Neural cell (in vitro differentiated cells): ENCODE measurements at regions not wholly inside any gene's neighbourhood (a gene's known extent, or its start where the extent isn't known, plus 50 kb on each side); places are given as distances from the start of the nearest gene placed in this dataset.

Experiments used
- H2AFZ ChIP-seq: fragments of 200-600, 300-800 bp; sonication (generic), shearing (Covaris generic); 2 replicates; pipeline ENCODE4 v1.6.0; 2014; ENCODE audit warnings: low read depth, mild to moderate bottlenecking, antibody characterized with exemption, low read length, moderate library complexity
- H3F3A ChIP-seq: fragments of 200-600 bp; shearing (Covaris generic); 2 replicates; pipeline ENCODE4 v1.6.1; 2016; ENCODE audit warnings: mild to moderate bottlenecking, moderate library complexity, mixed read lengths, antibody characterized with exemption, low read length; ENCODE audit not compliant: insufficient read depth, poor library complexity, severe bottlenecking
- H3K27ac ChIP-seq: fragments of 200-600, 300-800 bp; sonication (generic), shearing (Covaris generic); 2 replicates; pipeline ENCODE4 v1.5.1; 2014; ENCODE audit warnings: mild to moderate bottlenecking, low read length, moderate library complexity
- H3K27me3 ChIP-seq: fragments of 300-800, 200-600 bp; sonication (generic), shearing (Covaris generic); 2 replicates; pipeline ENCODE4 v1.6.0; 2014; ENCODE audit warnings: mild to moderate bottlenecking, low read depth, low read length, moderate library complexity; ENCODE audit not compliant: insufficient read depth
- H3K36me3 ChIP-seq: fragments of 300-800, 200-600 bp; sonication (generic), shearing (Covaris generic); 2 replicates; pipeline ENCODE4 v1.5.1; 2014; ENCODE audit warnings: mild to moderate bottlenecking, antibody characterized with exemption, low read length, moderate library complexity; ENCODE audit not compliant: insufficient read depth
- H3K4me2 ChIP-seq: fragments of 300-800, 200-600 bp; sonication (generic), shearing (Covaris generic); 2 replicates; pipeline ENCODE4 v1.6.0; 2014; ENCODE audit warnings: mild to moderate bottlenecking, low read length
- H3K4me3 ChIP-seq: fragments of 300-800, 200-600 bp; sonication (generic), shearing (Covaris generic); 2 replicates; pipeline ENCODE4 v1.5.1; 2014; ENCODE audit warnings: mild to moderate bottlenecking, low read length, moderate library complexity
- H3K79me2 ChIP-seq: fragments of 200-600 bp; shearing (Covaris generic); replicated peaks from 2 replicates; pipeline ENCODE4 v1.6.0; 2014; ENCODE audit warnings: mild to moderate bottlenecking, low read length, moderate library complexity; ENCODE audit not compliant: insufficient read depth
- H3K9ac ChIP-seq: fragments of 300-800, 200-600 bp; sonication (generic), shearing (Covaris generic); 2 replicates; pipeline ENCODE4 v1.6.1; 2016; ENCODE audit warnings: mild to moderate bottlenecking, low read length, mixed read lengths
- H3K9me2 ChIP-seq: fragments of 200-600 bp; shearing (Covaris generic); 2 replicates; pipeline ENCODE4 v1.6.1; 2016; ENCODE audit warnings: mild to moderate bottlenecking, low read length, mixed read lengths; ENCODE audit not compliant: insufficient read depth
- H3K9me3 ChIP-seq: fragments of 200-600, 300-800 bp; sonication (generic), shearing (Covaris generic); 2 replicates; pipeline ENCODE4 v1.6.1; 2016; ENCODE audit warnings: mild to moderate bottlenecking, mixed run types, low read length, moderate library complexity, mixed read lengths
- H4K20me1 ChIP-seq: fragments of 200-600 bp; shearing (Covaris generic); 2 replicates; pipeline ENCODE4 v1.6.1; 2016; ENCODE audit warnings: mild to moderate bottlenecking, mixed run types; ENCODE audit not compliant: insufficient read depth
- CTCF ChIP-seq: fragments of 450-650 bp; IDR thresholded peaks from 2 replicates; pipeline ENCODE4 v1.5.1; 2014; ENCODE audit warnings: antibody characterized with exemption, mild to moderate bottlenecking, moderate library complexity; ENCODE audit not compliant: poor library complexity, severe bottlenecking
- EP300 ChIP-seq: fragments of 450-650 bp; conservative IDR thresholded peaks from 2 replicates; pipeline ENCODE4 v1.6.1; 2014; ENCODE audit warnings: antibody characterized with exemption, mild to moderate bottlenecking, moderate library complexity; ENCODE audit not compliant: poor library complexity, severe bottlenecking
- EZH2 ChIP-seq: fragments of 200-600, 300-800 bp; shearing (Covaris generic), sonication (generic); IDR thresholded peaks from 2 replicates; pipeline ENCODE4 v1.6.1; 2014; ENCODE audit warnings: antibody characterized with exemption, low read length, borderline replicate concordance, mild to moderate bottlenecking; ENCODE audit not compliant: insufficient read depth, poor library complexity, severe bottlenecking
- POLR2AphosphoS5 ChIP-seq: IDR thresholded peaks from 2 replicates; pipeline ENCODE4 v1.6.1; 2012
- RAD21 ChIP-seq: fragments of 450-650 bp; conservative IDR thresholded peaks from 2 replicates; pipeline ENCODE4 v1.6.1; 2014; ENCODE audit warnings: antibody characterized with exemption, mild to moderate bottlenecking, moderate library complexity
- REST ChIP-seq: IDR thresholded peaks from 2 replicates; pipeline ENCODE4 v1.6.1; 2012; ENCODE audit warnings: borderline replicate concordance
- TAF1 ChIP-seq: IDR thresholded peaks from 2 replicates; pipeline ENCODE4 v1.6.1; 2012; ENCODE audit warnings: low read depth

GRCh38 chr6:126738641-126739040 is 379.8 kb upstream of the RSPO3 start:
- Histone ChIP-seq H4K20me1 (no peaks in the 10 kb centered on the region), H3K36me3 (no peaks in the 10 kb centered on the region), H3K27ac (no peak overlapping the region), H3K9me2 (no peaks in the 10 kb centered on the region), H3K27me3 (no peaks in the 10 kb centered on the region), H3F3A (no peaks in the 10 kb centered on the region), H3K79me2 (no peaks in the 10 kb centered on the region), H3K4me2 (no peak overlapping the region), H3K9me3 (no peaks in the 10 kb centered on the region), H3K4me3 (no peak overlapping the region), H2AFZ (no peak overlapping the region), H3K9ac (no peak overlapping the region)
- TF ChIP-seq EP300 (no peak), RAD21 (no peak), REST (no peak), CTCF (no peak), EZH2 (no peak), TAF1 (no peak), POLR2AphosphoS5 (no peak)

- Histone ChIP-seq H3K27ac (no peak overlapping the region), H3K36me3 (no peaks in the 10 kb centered on the region), H3K9me3 (no peaks in the 10 kb centered on the region), H4K20me1 (no peaks in the 10 kb centered on the region), H3K4me3 (no peak overlapping the region), H3K9ac (no peak overlapping the region), H3K27me3 (no peaks in the 10 kb centered on the region), H3K4me2 (no peak overlapping the region), H3K9me2 (no peaks in the 10 kb centered on the region), H2AFZ (no peak overlapping the region), H3F3A (no peaks in the 10 kb centered on the region), H3K79me2 (no peaks in the 10 kb centered on the region)
- TF ChIP-seq REST: no peak
Observed at GRCh38 chr6:126743076-126743475, 375.4 kb upstream of the RSPO3 start.
